ENCODE measurements at regions not wholly inside any gene's neighbourhood (a gene's known extent, or its start where the extent isn't known, plus 50 kb on each side); places are given as distances from the start of the nearest gene placed in this dataset.

DNA sequence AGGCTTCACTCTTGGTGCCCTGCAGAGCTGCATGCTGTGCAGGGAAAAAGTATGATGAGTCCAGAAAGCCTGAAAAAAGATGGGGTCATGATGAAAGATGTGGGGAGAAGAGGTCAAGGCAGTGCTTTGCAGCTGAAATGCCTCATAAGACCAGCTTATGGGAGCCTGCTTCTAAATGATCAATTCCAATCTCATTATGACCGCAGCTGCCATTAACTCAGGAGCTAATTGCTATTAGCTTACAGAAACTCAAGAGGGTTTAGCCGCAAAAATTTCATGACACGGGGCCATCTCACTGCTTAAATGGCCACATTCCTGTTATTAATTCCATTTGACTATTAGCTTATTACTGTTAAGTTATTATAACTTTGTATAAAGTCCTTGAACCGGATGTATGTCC lies 502.9 kb upstream of the ZMIZ1 start:
- TF ChIP-seq CTCF (conservative IDR thresholded peaks at IDR 0.05 in 1 of 2, IDR thresholded peaks at IDR 0.05 in 1 of 2; ENCODE audit: extremely low read depth in 1 of 2, insufficient read depth in 1 of 2, low read depth in 1 of 2, low read length in 2 of 2) (no peak), EZH2 (IDR thresholded peaks at IDR 0.05; ENCODE audit: borderline replicate concordance, low read length) (no peak)

Data from mammary epithelial cell (primary cell).